ENCODE measurements at regions not wholly inside any gene's neighbourhood (a gene's known extent, or its start where the extent isn't known, plus 50 kb on each side); places are given as distances from the start of the nearest gene placed in this dataset.

DNA sequence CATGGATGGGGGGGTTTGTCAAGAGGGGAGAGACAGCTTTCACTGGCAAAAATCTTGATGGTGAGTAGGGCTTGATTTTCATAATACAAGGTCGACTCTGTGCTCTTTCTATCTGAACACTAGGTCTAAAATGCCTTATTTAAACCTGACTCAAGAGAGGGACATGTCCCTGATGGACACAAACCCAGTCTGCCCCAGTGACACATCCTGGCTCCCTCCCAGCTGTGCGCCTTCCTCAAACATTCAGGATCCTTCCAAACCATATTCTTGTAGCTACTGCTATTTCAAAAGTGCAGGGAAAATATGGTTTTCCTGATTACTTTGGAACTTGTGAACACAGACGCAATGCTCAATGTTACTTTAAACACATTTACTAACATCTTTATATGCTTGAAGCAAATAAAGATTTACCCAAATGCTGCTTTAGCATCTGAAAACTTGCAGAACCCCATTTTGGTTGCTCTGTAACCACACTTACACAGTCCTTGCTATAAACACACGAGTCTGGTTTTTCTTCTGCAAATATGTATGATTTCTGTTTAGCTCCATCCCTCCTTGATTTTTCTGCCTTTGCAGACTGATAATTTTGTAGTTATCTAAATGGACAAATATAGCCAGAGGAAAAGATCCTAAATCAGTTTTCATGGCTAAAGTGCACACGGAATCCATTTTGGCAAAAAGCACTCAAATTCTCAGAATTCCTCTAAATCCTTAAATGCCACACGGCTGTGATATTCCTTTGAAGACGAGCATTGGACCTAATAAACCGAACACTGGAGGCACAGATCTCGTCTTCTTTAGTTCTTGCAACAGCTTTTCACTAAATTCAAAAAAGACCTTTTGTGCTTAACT lies 499.9 kb upstream of the ZFHX3 start:
- no peak for DNase-seq (ENCODE audit: extremely low read depth in 1 of 2, low read depth in 1 of 2)

GRCh38 chr16:73546341-73546845 lies 498.5 kb upstream of the ZFHX3 start:
- DNase-seq (ENCODE audit: extremely low read depth in 1 of 2, low read depth in 1 of 2) = no peak

DNA sequence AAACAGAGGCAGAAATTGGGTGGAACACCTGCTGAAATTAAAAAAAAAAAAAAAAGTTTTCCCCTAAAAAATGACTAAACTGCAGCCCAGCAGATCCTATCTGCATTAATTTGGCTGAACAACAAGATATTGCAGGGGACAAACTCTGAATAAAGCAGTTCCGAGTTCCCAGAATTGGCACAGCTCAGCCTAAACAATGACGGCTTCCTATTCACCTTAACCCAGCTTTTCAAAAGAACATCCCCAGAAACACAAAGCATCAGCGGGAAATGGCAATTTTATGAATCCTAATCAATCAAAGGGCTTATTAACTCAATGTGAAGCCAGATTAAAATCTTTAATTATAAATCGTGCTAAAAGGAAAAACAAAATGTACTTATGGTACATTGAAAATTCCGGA lies 497.8 kb upstream of the ZFHX3 start:
- DNase-seq (ENCODE audit: extremely low read depth in 1 of 2, low read depth in 1 of 2) = no peak

GRCh38 chr16:73545290-73545689 lies 497.4 kb upstream of the ZFHX3 start:
- DNase-seq (ENCODE audit: extremely low read depth in 1 of 2, low read depth in 1 of 2) = no peak

- no peak for DNase-seq (ENCODE audit: extremely low read depth in 1 of 2, low read depth in 1 of 2)
Measured at GRCh38 chr16:73544826-73545225, 496.9 kb upstream of the ZFHX3 start.

DNA sequence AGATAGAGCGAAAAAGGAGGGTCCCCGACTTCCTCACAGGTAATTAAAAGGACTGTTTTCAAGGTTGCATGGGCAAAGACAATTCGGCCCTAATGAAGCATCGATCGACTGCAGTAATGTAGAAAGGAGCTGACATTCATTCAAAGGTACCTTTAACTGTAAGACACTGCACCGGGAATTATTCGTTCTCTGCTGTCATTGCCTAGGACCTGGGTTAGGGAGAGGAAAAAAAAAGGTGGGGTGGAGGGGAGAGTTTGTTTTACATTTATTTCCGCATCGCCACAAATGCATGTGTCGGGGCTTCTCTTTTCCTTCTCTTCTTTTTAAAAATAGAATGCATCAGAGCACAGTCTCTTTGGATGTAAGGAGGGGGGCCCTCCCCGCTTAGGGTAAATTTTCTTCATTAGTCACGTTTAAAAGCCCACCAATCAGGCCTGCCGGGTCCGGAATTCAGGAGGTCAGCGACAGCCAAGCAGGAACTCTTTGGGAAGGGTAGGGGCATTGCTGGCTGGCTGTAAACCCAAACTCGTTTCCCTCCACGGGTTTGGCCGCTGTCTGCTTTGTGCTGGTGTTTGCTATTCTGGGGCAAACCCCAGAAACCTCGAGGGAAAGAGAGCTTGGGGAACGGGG lies 496.2 kb upstream of the ZFHX3 start:
- no peak for DNase-seq (ENCODE audit: extremely low read depth in 1 of 2, low read depth in 1 of 2)

GRCh38 chr16:73543331-73543969 lies 495.5 kb upstream of the ZFHX3 start:
- DNase-seq (ENCODE audit: extremely low read depth in 1 of 2, low read depth in 1 of 2) = no peak

DNA sequence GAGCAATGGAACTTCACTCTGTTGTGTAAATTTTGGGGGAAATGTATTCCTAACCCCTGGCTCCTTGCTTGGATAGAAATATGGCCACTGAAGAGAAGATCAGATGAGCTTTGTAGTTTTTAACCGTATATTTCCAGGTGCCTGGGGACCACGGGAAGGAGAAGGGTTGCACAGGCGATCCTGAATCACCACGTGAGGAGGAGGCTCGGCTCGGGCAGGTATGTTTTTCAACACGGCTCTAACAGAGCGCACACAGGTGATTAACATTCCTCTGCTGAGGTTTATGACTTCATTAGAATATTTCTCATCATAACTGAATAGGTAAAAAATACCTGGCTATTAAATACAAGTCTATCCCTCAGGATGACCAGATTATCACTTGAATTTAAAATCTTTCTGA lies 495.0 kb upstream of the ZFHX3 start:
- DNase-seq (ENCODE audit: extremely low read depth in 1 of 2, low read depth in 1 of 2) = no peak

GRCh38 chr16:73537921-73538320 lies 490.0 kb upstream of the ZFHX3 start:
- DNase-seq (ENCODE audit: extremely low read depth in 1 of 2, low read depth in 1 of 2) = no peak

DNA sequence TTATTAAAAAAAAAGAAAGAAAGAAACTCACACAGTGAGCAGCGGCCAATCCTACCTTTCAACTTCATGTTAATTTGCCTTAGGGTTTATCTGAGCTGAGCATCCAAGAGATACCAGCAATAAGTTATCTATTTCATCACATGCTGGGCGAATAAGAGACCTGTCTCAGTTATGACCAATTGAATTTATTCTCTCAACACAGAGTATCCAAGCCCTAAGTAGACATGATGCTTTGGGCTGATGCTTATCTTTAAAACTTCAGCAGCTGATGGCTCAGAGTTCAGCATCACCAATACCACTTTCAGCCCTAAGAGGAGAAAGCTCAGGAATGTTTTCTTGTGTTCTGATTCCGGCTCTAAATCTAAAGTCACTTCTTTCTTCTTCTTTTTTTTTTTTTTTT lies 489.0 kb upstream of the ZFHX3 start:
- DNase-seq (ENCODE audit: extremely low read depth in 1 of 2, low read depth in 1 of 2) = no peak

DNA sequence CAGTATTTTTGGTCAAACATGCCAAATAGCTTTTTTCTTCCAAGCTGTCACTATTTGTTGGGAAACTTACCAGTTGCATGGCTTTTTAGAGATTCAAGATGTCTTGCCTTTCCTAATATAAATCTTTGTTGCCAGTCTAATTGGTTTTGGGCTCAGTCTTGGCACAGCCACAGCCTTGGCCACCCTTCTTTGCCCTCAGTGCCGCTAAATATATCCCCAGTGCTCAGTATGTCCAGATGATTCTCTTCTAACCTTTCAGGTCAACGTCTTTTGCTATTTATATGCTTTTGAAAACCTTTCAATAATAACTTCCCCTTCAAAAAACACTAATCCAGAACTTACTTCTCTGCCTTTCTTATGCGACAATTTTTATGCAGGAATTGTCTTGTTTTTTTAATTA lies 483.1 kb upstream of the ZFHX3 start:
- DNase-seq (ENCODE audit: extremely low read depth in 1 of 2, low read depth in 1 of 2) = no peak

DNA sequence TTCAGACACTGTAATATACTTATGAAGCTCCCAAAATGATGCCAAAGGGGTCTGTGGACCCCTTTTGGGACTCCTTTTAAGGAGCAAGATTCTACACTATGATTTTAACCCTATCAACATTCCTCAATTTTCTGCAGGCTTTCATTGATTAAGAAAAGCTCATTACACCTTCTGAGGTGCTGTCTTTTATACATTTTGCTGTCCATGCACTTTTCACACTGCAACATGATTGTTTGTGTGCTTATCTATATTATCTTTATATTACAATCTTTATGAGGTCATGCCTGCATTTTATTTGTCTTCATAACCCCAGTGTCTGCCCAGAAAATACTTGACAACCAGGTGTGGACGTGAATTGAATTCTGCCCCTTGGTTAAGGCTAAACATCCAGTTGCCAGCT lies 482.6 kb upstream of the ZFHX3 start:
- no peak for DNase-seq (ENCODE audit: extremely low read depth in 1 of 2, low read depth in 1 of 2)

- DNase-seq (ENCODE audit: extremely low read depth in 1 of 2, low read depth in 1 of 2) = no peak
Measured at GRCh38 chr16:73529303-73530012, 481.5 kb upstream of the ZFHX3 start.

- DNase-seq (ENCODE audit: extremely low read depth in 1 of 2, low read depth in 1 of 2) = no peak
Measured at GRCh38 chr16:73527187-73527586, 479.3 kb upstream of the ZFHX3 start.

DNA sequence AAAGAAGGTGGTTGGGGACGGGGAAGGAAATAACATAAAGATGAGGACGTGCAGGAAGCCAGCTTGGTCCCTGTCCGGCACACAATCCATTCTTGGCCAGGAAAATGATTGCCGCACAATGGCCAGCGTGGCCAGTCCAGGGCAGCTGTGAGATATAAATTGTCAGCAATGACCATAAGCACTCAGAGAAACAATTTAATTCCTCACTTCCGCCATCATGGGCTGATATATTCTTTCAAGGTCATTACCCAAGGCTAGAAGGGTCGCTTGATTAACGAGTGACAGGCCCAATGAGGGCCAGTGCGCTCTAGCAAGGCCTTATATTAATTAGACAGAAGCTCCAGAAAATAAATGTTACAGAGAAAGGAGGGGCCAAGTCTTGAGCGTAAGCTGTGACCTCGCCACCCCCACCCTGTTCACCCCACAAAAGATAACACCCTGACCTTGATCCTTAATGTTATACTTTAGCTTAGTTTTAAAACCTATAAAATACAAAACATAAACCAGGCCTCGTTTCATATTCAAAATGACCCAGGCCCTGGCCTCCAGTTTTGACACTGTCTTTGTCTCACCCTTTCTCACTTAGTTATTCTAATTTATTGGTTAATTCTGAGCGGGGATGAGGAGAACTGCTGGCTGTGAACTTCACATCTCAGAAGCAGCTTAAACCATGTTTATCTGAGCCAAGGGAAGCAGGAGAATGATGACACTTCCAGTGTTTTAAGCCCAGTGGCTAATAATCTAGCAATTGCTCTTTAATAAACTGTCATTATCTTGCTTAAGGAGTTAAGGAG lies 478.3 kb upstream of the ZFHX3 start:
- no peak for DNase-seq (ENCODE audit: extremely low read depth in 1 of 2, low read depth in 1 of 2)

GRCh38 chr16:73523209-73523608 lies 475.3 kb upstream of the ZFHX3 start:
- DNase-seq (ENCODE audit: extremely low read depth in 1 of 2, low read depth in 1 of 2) = no peak

DNA sequence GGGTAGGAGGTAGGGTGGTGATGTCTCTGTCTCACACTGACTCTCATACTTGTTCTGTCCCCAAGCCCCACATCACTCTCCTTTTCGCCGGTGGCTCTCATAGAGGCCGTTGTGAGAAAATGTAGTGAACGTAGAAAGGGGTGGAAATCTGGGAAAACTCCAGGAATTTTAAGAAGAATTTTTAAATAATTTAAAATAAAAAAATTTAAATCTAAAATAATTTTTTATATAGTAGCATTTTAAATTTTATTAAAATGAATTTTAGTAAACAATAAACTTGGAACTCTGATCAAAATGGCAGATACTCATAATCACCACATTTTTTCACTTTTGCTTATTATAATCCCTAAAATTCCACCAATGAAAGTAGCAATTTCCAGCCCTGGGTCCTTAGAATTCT lies 473.6 kb upstream of the ZFHX3 start:
- no peak for DNase-seq (ENCODE audit: extremely low read depth in 1 of 2, low read depth in 1 of 2)

GRCh38 chr16:73515616-73516015 lies 467.7 kb upstream of the ZFHX3 start:
- DNase-seq (ENCODE audit: extremely low read depth in 1 of 2, low read depth in 1 of 2) = no peak

DNA sequence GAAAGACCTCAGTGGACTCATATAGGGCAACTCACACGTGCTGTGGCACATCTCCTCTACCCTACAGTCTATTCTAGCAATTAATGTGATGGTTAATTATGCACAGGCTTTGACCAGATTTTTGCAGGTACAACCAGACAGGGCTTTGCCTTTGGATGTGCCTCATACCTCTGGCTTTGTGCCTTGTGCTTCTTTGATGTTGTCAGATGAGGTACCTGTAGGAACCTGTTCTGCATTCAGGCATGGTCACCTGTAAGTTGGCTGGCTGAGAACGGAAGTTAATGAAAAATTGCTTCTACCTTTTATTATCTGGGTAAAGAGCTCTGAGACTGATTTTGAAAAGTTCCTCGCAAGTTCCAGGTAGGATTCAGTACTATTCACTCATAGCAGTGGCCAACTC lies 462.9 kb upstream of the ZFHX3 start:
- DNase-seq (ENCODE audit: extremely low read depth in 1 of 2, low read depth in 1 of 2) = no peak

- DNase-seq (ENCODE audit: extremely low read depth in 1 of 2, low read depth in 1 of 2) = no peak
Measured at GRCh38 chr16:73506568-73507056, 458.7 kb upstream of the ZFHX3 start.
